ENCODE measurements at regions not wholly inside any gene's neighbourhood (a gene's known extent, or its start where the extent isn't known, plus 50 kb on each side); places are given as distances from the start of the nearest gene placed in this dataset.
A peak's percentile ranks its signal among the peaks of the same experiment; 100 is the strongest.

DNA sequence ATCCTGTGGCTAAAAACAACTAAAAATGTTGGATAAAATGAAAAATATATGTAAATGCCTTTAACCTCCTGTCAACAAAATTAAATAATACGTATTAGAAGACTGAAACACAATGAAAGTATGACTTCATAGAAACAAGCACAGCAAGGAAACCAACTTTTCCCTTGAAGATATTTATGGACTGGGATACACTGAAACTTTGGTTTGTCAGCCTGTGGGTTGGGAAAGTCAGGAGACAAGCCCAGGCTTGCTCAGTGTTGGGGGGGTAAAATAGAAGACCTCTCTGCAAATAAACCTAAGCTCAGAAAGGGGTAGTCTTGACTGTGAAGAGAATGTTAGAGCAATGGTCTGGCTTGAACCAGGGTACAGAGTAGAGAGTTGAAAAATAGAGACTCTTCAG, 454.5 kb downstream of the FBXO15 start:
- Mint-ChIP-seq H3K9me3 (no peaks in the 10 kb centered on the region), H3K27me3 (ENCODE audit: insufficient read depth) (no peaks in the 10 kb centered on the region), H3K36me3 (ENCODE audit: low read depth) (no peaks in the 10 kb centered on the region), H3K4me3 (no peak overlapping the region), H3K27ac (no peak overlapping the region), H3K4me1 (peaks cover 13% of the 10 kb centered on the region)
- TF ChIP-seq, protein P1, sequence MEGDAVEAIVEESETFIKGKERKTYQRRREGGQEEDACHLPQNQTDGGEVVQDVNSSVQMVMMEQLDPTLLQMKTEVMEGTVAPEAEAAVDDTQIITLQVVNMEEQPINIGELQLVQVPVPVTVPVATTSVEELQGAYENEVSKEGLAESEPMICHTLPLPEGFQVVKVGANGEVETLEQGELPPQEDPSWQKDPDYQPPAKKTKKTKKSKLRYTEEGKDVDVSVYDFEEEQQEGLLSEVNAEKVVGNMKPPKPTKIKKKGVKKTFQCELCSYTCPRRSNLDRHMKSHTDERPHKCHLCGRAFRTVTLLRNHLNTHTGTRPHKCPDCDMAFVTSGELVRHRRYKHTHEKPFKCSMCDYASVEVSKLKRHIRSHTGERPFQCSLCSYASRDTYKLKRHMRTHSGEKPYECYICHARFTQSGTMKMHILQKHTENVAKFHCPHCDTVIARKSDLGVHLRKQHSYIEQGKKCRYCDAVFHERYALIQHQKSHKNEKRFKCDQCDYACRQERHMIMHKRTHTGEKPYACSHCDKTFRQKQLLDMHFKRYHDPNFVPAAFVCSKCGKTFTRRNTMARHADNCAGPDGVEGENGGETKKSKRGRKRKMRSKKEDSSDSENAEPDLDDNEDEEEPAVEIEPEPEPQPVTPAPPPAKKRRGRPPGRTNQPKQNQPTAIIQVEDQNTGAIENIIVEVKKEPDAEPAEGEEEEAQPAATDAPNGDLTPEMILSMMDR (conservative IDR thresholded peaks at IDR 0.05), result no peak
- H3K27me3 ChIP-seq (ENCODE audit: control insufficient read depth, insufficient read depth, low read length, poor library complexity, severe bottlenecking), result no peaks in the 10 kb centered on the region
- no peak overlapping the region for H3K9ac ChIP-seq (ENCODE audit: extremely low read depth, low read length, poor library complexity, severe bottlenecking)
- DNase-seq, result no peak
- peaks cover 4% of the 10 kb centered on the region for H3K4me1 ChIP-seq (ENCODE audit: control insufficient read depth, insufficient read depth, low read length)
- peaks cover 5% of the 10 kb centered on the region for H3K9me3 ChIP-seq (ENCODE audit: control insufficient read depth, low read length)
- no peaks in the 10 kb centered on the region for H3K36me3 ChIP-seq (ENCODE audit: control insufficient read depth, insufficient read depth, low read length)
- H3K27ac ChIP-seq (ENCODE audit: low read depth, low read length), result no peak overlapping the region
- 100% methylated on average over 1 of the region's 1 CpG; no CpG with 5 or more reads in 1 of the 2 experiments for WGBS, 2 experiments (ENCODE audit: insufficient coverage in 1 of 2, insufficient read length in 1 of 2)
- no peak overlapping the region for H3K4me3 ChIP-seq (ENCODE audit: low read length)

DNA sequence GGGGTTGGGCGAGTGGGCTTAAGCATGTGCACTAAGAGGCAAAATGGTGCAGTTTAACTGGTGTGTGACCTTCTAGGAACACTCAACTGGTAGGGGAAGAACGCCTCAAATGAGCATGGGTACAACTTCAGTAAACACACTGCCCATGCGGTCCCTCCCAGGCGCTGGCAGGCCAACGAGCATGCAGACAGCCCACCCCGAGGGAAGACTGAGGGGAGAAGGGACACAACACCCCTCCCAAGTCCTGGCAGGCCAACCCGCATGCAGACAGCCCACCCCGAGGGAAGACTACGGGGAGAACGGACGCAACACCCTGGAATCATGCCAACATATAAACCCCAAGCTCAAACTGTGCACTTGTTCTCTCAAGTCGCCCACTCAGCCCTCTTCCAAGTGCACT, 456.0 kb downstream of the FBXO15 start:
- H3K27ac ChIP-seq (ENCODE audit: low read depth, low read length), result peak overlapping the region; percentile 36
- H3K9me3 ChIP-seq (ENCODE audit: control insufficient read depth, low read length), result peaks cover 5% of the 10 kb centered on the region
- Mint-ChIP-seq H3K27ac (no peak overlapping the region), H3K4me1 (peaks cover 13% of the 10 kb centered on the region), H3K4me3 (no peak overlapping the region), H3K36me3 (ENCODE audit: low read depth) (no peaks in the 10 kb centered on the region), H3K27me3 (ENCODE audit: insufficient read depth) (no peaks in the 10 kb centered on the region), H3K9me3 (no peaks in the 10 kb centered on the region)
- 91 to 94% methylated on average over 5 to 12 of the region's 12 CpGs for WGBS, 2 experiments (ENCODE audit: insufficient coverage in 1 of 2, insufficient read length in 1 of 2)
- H3K4me3 ChIP-seq (ENCODE audit: low read length), result no peak overlapping the region
- TF ChIP-seq, protein P1 (conservative IDR thresholded peaks at IDR 0.05), result no peak
- H3K4me1 ChIP-seq (ENCODE audit: control insufficient read depth, insufficient read depth, low read length), result peaks cover 4% of the 10 kb centered on the region
- H3K36me3 ChIP-seq (ENCODE audit: control insufficient read depth, insufficient read depth, low read length), result no peaks in the 10 kb centered on the region
- H3K9ac ChIP-seq (ENCODE audit: extremely low read depth, low read length, poor library complexity, severe bottlenecking), result no peak overlapping the region
- no peak for DNase-seq
- H3K27me3 ChIP-seq (ENCODE audit: control insufficient read depth, insufficient read depth, low read length, poor library complexity, severe bottlenecking), result no peaks in the 10 kb centered on the region

DNA sequence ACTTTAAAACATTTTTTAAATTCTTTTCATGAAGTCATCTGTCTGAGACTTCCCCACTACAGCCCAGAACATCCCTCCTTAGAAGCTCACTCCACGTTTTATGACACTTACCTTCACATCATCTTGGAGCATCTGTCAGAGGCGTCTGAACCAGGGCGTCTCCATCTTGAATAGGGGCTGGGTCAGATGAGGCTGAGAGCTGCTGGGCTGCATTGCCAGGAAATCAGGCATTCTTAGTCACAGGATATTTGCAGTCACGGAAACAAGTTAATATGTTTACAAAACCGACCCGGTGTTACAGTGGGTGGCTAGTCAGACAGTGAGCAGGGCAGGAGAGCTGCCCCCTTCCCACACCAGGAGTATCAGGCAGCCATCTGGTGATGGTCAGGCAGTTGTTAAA, 456.5 kb downstream of the FBXO15 start:
- Histone ChIP-seq H3K4me3 (ENCODE audit: low read length) (no peak overlapping the region), H3K9me3 (ENCODE audit: control insufficient read depth, low read length) (peaks cover 5% of the 10 kb centered on the region), H3K4me1 (ENCODE audit: control insufficient read depth, insufficient read depth, low read length) (peaks cover 4% of the 10 kb centered on the region), H3K27me3 (ENCODE audit: control insufficient read depth, insufficient read depth, low read length, poor library complexity, severe bottlenecking) (no peaks in the 10 kb centered on the region), H3K9ac (ENCODE audit: extremely low read depth, low read length, poor library complexity, severe bottlenecking) (no peak overlapping the region), H3K27ac (ENCODE audit: low read depth, low read length) (peak overlapping the region; percentile 36), H3K36me3 (ENCODE audit: control insufficient read depth, insufficient read depth, low read length) (no peaks in the 10 kb centered on the region)
- Mint-ChIP-seq H3K4me1 (peaks cover 13% of the 10 kb centered on the region), H3K27me3 (ENCODE audit: insufficient read depth) (no peaks in the 10 kb centered on the region), H3K36me3 (ENCODE audit: low read depth) (no peaks in the 10 kb centered on the region), H3K4me3 (no peak overlapping the region), H3K9me3 (no peaks in the 10 kb centered on the region), H3K27ac (no peak overlapping the region)
- 50 to 92% methylated on average over 4 to 6 of the region's 6 CpGs for WGBS, 2 experiments (ENCODE audit: insufficient coverage in 1 of 2, insufficient read length in 1 of 2)
- no peak for DNase-seq
- TF ChIP-seq, protein P1 (conservative IDR thresholded peaks at IDR 0.05), result no peak
